NT2/D1 (cell line): ENCODE measurements at regions not wholly inside any gene's neighbourhood (a gene's known extent, or its start where the extent isn't known, plus 50 kb on each side); places are given as distances from the start of the nearest gene placed in this dataset.

Experiments
- SUZ12 ChIP-seq: IDR thresholded peaks from 2 replicates; pipeline ENCODE4 v1.6.1; 2011; ENCODE audit not compliant: insufficient read length, insufficient read depth; ENCODE audit errors: extremely low read depth
- YY1 ChIP-seq: IDR thresholded peaks from 2 replicates; pipeline ENCODE4 v1.6.1; 2011; ENCODE audit not compliant: insufficient read length, insufficient read depth

GRCh38 chr18:44356566-44357157, 324.0 kb upstream of the SETBP1 start:
- TF ChIP-seq SUZ12 (no peak), YY1 (no peak)
